GM18907 (cell line): ENCODE measurements at regions not wholly inside any gene's neighbourhood (a gene's known extent, or its start where the extent isn't known, plus 50 kb on each side); places are given as distances from the start of the nearest gene placed in this dataset.
A peak's percentile ranks its signal among the peaks of the same experiment; 100 is the strongest.

Experiments
- ATAC-seq: cut with Tn5 transposase; IDR thresholded peaks from one replicate; pipeline ENCODE4 v1.9.1; 2021; ENCODE audit warnings: mild to moderate bottlenecking, moderate library complexity; ENCODE audit not compliant: unreplicated experiment

DNA sequence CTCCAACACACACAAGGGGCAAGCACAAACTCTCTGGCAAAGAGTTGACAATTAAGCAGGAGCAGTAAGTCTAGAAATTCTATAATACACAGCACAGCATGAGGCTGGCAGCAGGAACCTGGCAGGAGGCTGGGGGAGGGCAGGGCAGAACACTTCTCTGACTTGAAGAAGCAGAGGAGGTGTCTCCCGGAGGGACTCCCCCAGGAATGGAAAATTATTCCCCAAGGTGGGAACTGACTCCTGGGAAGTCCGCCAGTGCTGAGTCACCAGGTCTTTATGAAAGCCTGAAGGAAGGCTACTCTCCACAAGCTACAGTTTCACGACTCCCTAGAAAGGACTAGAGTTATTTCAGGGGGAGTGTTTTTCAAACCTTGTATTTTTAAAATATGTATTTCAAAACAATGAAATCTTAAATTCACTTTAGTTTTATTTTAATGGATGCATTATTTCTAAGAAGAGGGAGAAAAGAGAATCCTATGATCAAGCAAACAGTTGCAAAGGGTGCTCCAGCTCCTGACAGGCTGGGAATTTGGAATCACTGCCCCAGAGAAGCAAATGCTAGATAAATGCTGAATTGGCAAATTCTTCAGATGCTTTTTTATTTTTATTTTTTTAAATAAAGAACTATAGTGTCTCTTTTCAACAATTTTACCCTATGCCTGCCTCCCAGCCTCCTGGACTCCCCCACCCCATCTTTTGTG is 192.8 kb downstream of the LY86 start:
- ATAC-seq: no peak

DNA sequence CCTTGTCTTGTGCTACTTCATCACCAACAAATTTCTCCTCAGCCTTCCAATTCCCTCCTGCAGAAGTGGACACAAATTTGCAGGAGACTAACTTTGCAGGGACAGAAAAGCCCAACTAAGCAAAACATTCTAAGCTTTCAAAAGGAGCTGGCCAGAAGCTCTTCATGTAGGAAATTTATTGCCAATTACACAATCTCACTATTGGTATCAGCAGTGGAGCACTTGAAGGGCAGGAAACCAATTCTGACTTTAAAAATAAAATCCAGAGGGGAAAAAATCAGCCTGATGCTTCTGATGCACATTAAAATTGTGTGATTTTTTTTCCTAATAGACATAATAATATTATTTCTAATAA is 193.3 kb downstream of the LY86 start:
- no peak for ATAC-seq

GRCh38 chr6:6783721-6784120 is 195.2 kb downstream of the LY86 start:
- no peak for ATAC-seq

GRCh38 chr6:6784514-6785162 is 196.1 kb downstream of the LY86 start:
- ATAC-seq: no peak

DNA sequence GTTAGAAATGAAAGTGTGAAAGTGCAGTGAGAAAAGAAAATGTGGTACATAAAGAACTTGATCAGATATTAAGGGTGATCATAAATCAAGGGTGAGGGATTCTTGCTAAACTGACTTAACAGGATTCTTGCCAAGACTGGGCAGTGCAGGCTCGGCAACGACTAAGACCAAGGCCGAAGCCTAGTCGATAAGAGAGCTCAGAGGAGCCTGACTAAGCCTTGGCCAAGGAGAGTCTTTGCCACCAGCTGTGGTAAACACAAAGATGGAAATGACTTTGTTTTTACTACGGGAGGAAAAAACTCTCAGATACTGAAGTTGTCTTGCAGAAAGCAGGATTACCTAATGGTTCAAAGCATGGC is 196.6 kb downstream of the LY86 start:
- ATAC-seq: no peak

- no peak for ATAC-seq
Measured at GRCh38 chr6:6788394-6789032, 200.0 kb downstream of the LY86 start.

DNA sequence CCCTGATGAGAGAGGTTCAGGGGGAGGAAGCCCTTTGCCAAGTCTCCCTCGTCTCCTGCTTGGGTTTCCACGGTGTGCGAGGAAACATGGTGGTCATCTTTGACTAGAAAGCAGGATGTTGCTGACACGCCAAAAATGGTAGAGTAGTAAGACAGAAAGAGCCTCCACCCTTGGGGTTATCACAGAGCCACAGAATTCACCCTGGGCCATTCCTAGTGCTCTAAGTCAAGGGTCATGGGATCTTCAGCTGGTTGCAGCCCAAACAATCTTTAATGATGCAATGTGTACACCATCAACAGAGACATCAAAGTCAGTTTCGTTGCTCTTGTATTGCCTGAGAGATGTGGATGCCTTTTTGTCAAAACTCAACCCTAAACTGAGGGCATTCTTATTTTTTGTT is 201.9 kb downstream of the LY86 start:
- no peak for ATAC-seq

GRCh38 chr6:6790891-6791290 is 202.4 kb downstream of the LY86 start:
- ATAC-seq: no peak

- ATAC-seq: no peak
Measured at GRCh38 chr6:6793388-6794250, 205.1 kb downstream of the LY86 start.

GRCh38 chr6:6795393-6795792 is 206.9 kb downstream of the LY86 start:
- no peak for ATAC-seq

GRCh38 chr6:6796818-6797217 is 208.3 kb downstream of the LY86 start:
- no peak for ATAC-seq

- peak; percentile 39 for ATAC-seq
Measured at GRCh38 chr6:6798448-6798860, 209.9 kb downstream of the LY86 start.

GRCh38 chr6:6801005-6801335 is 212.4 kb downstream of the LY86 start:
- no peak for ATAC-seq

GRCh38 chr6:6801635-6802218 is 213.2 kb downstream of the LY86 start:
- no peak for ATAC-seq

GRCh38 chr6:6803180-6803977 is 214.9 kb downstream of the LY86 start:
- peak; percentile 75 for ATAC-seq

DNA sequence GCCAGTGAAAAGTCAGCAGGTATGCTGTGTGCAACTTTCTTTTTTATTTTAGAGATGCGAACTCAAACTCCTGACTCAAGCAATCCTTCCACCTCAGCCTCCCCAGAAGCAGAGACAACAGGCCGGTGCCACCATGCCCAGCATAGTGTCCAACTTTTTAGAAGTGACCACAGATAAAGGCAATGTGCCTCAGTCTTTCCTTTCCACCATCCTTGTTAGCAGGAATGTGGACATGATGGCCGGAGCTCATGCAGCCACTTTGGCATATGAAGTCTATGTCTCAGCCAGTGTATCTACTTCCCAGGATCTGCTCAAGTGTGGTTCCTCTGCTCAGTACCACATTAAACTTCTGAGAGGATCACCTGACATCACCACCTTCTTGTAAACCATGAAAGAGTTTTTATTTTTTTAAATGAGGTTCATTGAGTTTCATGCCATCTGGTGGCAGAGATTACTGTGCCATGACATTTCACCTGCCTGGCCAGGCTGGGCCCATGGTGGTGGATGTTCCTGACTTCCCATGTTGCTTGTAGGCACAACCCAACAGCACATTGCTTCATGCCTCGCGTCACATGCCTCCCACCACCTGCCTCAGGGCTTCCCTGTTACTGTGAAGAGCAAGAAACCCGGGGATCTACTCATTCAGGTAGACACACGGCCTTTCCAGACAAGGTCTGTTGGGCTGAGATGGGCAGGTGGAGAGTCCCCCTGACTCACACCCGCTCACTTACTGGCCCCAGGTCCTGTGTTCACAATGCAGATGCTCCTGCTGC is 216.5 kb downstream of the LY86 start:
- ATAC-seq: no peak

- ATAC-seq: no peak
Measured at GRCh38 chr6:6806844-6807518, 218.5 kb downstream of the LY86 start.

DNA sequence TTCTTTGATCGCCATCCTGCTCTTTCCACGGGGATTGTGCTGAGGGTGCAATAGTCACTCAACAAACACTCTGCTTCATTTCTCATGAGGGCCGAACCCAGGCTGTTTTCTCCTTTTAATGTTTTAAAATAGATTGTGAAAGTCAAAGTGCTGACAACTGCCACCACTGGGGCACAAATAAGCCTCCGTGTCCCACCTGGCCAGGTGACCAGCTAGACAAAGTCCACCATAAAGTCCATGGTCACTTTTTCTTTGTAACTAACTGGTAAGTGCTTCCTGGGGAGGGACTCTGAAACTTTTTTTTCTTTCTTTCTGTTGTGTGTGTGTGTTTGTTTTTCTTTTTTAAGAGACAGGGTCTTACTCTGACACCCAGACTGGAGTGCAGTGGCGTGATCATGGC is 219.8 kb downstream of the LY86 start:
- no peak for ATAC-seq

DNA sequence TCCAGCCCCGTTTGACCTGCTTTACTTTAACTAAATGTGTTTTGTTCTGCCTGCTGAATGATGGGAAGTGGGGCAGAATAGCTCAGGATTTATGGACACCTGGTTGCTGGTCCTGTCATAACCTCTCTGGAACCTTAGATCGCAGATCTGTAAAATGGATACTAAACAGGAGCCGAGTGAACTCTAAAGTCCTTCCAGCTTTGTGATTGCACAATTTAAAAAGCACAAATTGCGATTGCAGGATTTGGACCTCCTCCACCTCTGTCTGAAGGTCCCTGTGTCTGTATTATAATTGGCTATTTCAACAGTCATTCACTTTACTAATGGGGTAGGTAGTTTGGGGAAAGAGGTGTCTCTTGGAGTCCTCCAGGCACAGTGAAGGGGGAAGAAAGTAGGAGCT is 220.4 kb downstream of the LY86 start:
- no peak for ATAC-seq
